Occipital lobe (tissue), 1 donor: ENCODE measurements at regions not wholly inside any gene's neighbourhood (a gene's known extent, or its start where the extent isn't known, plus 50 kb on each side); places are given as distances from the start of the nearest gene placed in this dataset.

Experiments used
- DNase-seq: peaks from one replicate; lab custom pipeline; 2025; lab: John Stamatoyannopoulos, UW

- no peak for DNase-seq
Observed at GRCh38 chr12:127241072-127241817, 1025.7 kb upstream of the TMEM132C start.

DNA sequence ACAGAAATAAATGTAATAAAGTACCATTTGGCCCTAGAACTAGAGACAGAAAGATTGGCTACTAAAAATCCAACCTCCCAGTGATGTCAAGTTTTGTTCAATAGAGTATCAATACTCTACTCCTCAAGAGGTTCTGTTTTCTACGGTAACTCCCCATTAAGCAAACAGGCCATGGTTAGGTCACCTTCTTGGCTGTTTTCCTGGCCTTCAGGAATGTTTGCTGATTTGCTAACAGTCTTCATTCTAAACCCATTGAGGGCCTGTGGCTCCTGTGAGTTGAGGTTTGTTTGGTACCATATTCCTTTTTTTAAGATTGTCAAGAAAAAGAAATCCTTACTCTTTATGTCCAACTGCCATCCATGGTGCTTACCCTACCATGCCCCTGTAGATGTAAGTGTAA lies 1022.0 kb upstream of the TMEM132C start:
- DNase-seq: no peak

DNA sequence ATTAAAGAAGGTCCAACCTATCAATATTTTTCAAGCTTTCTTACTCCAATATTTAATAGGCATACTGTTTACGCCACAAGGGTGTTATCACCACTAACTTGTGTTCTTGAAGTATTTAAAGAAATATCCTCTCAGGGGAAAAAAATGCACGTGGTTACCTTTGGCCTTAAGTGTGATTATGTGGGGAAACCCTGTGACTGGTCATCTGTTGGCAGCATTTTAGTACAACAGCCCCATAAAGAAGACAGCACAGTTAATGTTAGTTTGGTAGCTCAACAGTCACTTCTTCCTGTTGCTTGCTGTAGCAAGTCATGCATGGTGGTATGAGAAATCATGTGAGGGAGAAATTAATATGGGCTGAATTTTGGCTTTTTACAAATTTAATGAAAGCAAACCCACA lies 1021.5 kb upstream of the TMEM132C start:
- DNase-seq: no peak

DNA sequence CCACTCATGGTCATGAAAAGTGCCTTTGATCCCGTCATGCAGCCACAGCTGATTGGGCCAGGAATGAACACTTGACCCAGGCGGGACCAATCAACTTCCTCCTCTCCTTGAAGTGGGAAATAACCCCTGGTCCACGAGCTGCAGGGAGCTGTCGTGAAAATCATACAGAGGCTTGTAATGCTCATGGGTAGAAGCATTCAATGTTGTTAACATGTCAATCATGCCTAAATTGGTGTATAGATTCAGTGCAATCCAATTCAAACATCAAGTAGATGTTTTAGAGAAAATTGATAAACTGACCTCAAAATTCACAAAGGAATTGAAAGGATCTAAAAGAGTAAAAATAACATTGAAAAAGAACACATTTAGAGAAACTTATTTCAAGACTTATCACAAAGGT lies 1019.0 kb upstream of the TMEM132C start:
- DNase-seq: no peak

- DNase-seq: no peak
Observed at GRCh38 chr12:127249428-127249827, 1017.5 kb upstream of the TMEM132C start.

GRCh38 chr12:127253797-127254327 lies 1013.1 kb upstream of the TMEM132C start:
- no peak for DNase-seq

DNA sequence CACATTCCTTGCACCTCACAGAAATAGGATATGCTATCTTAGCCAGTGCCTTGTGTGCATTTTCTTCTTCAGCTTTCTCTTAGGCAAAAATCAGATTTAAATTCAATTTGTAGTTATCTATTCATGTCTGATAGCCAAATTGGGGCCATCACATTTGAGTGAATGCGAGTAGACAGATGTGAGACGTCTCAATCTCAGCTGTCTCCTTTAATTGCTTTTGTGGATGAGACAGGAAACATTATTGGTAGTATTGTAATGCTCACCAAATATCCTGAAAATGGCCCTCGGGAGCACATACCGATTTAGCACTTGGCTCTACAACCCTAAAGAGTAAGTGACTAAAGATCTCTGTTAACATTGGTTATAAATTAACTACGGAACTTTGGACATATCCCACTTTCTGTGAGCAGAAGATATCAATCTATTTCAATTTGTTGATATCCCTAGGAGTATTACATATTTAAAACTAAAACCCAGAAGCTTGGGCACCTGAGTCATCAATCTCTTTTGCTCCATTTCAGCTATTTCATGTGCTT lies 1012.5 kb upstream of the TMEM132C start:
- DNase-seq: no peak

DNA sequence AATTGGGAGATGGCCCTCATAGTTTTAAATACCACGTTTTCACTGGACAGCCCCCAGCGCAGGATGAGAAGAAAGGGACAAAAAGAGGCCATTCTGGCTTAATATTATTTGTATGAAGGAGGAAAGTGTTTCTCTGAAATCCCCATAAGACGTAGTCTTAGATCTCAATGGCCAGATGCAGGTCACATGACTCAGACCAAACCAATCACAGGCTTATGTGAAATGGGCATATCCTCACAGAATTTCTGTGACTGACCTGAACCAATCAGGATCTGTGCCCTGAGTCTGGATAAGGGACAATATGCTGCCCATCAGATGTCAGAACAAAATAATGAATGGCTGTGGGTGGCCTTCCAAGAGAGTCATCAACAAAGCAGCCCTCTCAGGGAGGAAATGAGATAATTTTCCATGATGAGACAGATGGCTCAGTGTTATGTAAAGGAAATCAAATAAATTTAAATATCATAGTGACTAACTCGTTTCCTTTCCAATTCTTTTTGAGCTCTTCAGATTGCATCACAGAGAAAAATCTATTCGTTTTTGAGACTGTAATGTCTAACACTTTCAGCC lies 1009.5 kb upstream of the TMEM132C start:
- no peak for DNase-seq

DNA sequence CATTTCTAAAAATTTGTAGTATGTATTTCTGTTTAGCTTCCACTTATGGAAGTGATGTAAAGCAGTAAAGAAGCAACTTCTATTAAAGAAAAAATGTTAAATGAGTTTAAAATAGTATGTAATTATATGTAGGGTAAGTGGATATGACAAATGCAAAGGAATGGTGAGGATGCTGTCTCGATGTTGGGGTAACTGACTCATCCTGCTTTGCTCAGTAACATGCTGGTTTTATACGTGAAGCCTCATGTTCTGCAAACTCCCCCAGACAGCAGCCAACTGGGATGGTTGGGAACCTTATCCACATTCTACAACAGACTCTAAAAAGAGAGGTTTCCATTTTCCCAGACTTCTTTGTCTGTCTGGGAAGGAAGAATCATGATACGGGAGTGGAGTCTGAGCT lies 1006.4 kb upstream of the TMEM132C start:
- no peak for DNase-seq

DNA sequence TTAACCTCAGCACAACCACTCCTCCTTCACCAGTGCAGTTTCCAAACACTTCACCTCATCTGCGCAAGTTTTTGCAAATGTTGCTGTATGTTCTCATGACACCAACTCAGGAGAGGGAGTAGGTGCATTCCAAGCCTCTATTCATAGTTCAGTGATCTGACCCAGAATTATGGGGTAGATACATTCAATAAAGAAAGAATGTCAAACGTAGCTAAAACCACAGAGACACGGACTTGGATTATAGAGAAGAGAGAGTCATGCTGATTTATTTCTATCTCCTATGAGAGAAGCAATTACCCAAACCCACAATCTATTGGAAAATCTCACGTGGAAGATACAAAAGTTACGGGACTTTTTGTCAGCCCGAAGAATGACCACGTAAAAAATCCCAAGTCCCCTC lies 1006.0 kb upstream of the TMEM132C start:
- DNase-seq: no peak

- no peak for DNase-seq
Observed at GRCh38 chr12:127262615-127263014, 1004.4 kb upstream of the TMEM132C start.

GRCh38 chr12:127263621-127264020 lies 1003.3 kb upstream of the TMEM132C start:
- no peak for DNase-seq

GRCh38 chr12:127267128-127267527 lies 999.8 kb upstream of the TMEM132C start:
- DNase-seq: no peak

GRCh38 chr12:127268213-127268612 lies 998.8 kb upstream of the TMEM132C start:
- DNase-seq: no peak

GRCh38 chr12:127268706-127269425 lies 998.1 kb upstream of the TMEM132C start:
- no peak for DNase-seq

GRCh38 chr12:127270193-127270592 lies 996.8 kb upstream of the TMEM132C start:
- DNase-seq: no peak

DNA sequence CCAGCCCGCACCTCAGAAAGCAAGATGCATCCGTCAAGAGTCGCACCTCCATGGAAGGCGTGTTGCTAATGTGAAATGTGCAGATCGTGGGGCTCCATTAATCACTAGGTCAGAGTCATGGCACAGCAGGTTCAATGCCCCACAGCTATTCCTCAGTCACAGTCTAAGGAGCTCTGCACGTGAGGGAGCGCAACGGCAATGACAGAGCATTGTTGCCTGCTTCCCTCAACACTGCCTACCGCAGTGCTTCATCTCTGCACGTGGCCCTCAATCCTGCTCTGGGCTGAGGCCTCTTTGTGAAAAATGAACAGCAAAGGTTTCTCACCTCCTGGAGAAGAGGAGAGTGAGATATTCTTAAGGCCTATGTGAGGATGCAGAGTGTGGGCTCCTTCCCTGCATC lies 995.2 kb upstream of the TMEM132C start:
- DNase-seq: no peak

DNA sequence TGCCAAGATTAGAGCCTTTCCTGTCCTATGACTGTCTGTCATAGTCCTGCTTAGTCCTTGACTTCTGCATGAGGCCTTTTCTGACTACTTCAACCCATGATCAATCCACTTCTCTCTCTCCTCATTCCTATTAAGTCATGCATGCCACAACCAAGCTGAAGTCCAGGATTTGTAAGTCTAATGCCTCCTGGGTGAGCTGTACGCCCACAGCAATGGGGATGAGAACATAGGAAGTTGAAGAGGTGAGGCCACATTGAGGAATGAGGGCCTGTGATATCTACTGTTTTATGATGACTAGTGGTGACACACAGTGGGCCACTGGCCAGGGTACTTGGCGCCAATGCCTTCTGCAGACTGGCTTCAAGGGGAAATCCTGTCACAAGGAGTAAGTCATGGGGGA lies 994.1 kb upstream of the TMEM132C start:
- no peak for DNase-seq

DNA sequence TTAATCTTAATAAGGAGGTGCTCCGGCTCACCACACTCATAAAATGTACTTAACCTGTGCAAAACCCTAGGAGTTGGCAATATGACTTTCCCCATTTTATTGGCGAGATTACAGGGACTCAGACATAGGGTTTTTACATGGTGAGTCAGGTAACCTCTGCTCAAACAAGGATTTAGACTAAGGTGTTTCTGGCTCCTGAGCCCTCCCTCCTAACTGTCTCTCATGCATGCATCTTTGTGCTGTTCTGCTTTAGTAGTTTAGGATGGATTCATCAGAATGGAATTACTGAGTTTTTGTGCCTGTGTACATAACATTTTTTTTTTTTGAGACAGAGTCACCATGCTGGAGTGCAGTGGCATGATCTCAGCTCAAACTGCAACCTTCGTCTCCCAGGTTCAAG lies 993.3 kb upstream of the TMEM132C start:
- no peak for DNase-seq

DNA sequence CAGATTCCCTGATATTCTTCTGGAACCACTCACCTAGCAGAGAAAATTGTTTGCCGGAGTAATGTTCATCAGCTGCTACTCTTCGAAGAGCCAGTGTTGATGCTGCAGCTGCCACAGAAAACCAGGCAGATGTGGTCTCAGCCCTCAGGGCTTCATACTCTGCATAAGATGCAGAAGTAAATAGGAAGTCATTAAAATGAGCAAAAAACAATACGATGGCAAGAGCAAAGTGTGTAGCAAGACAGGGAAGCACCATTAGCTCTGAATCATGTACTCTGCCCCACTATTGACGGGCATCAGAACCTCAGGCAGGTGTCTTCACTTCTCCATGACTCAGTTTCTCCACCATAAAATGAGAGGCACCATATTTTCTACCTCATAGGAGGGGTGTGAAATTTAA lies 991.6 kb upstream of the TMEM132C start:
- DNase-seq: no peak

DNA sequence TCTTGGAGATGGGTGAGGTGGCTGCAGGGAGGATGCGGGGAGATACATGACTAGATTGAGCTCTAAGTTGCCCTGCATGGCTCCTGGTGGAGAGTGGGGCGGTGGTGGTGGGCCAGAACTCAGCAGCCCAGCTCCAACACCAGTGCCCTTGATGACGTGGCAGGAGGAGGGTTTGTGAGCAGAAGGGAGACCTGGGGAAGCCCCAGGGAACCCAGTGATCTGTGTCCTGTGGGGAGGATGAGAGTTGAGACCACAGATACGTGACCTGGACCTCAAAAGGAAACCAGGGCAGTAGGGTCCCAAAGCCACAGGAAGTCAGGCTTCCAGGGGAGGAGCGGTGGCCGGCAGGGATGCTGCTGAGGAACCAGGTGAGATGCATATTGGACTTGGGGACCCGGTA lies 989.1 kb upstream of the TMEM132C start:
- no peak for DNase-seq

DNA sequence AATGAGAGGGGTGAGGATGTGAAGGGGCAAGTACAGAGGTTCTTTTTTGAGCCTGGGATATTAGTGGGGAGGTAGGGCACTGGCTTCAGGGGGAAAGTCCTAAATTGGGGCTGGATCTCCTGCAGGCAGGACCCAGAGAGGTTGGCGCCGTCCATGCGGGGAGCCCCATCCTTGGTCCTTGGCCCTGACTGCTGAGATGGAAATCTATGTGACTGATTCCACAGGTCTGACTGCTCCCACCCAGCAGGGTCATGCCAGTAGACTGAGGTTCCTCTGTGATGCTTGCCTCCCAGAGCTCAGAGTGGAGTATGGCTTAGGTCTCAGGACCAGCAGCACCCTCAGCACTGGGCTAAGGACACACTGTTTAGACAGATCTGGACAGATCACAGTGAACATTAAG lies 988.6 kb upstream of the TMEM132C start:
- DNase-seq: no peak
